ENCODE measurements at regions not wholly inside any gene's neighbourhood (a gene's known extent, or its start where the extent isn't known, plus 50 kb on each side); places are given as distances from the start of the nearest gene placed in this dataset.

- H3K4me1 Mint-ChIP-seq: peaks cover 21% of the 10 kb centered on the region
- peak overlapping the region in 1 of 3 experiments; percentile 7 for H3K27ac Mint-ChIP-seq
- H3K36me3 Mint-ChIP-seq (ENCODE audit: low read depth): no peaks in the 10 kb centered on the region
- peak overlapping the region in 1 of 3 experiments; percentile 12 for H3K4me3 Mint-ChIP-seq
- H3K9me3 Mint-ChIP-seq: no peaks in the 10 kb centered on the region
- no peak for TF ChIP-seq CTCF (IDR thresholded peaks at IDR 0.05; ENCODE audit: unreplicated experiment in 3 of 3)
- H3K27me3 Mint-ChIP-seq (ENCODE audit: low read depth): peaks cover 6% of the 10 kb centered on the region
These were observed 455.9 kb downstream of the OMA1 start for GRCh38 chr1:58090640-58091039.

- peak overlapping the region in 2 of 3 experiments; percentile 7 to 14 for H3K27ac Mint-ChIP-seq
- TF ChIP-seq CTCF (IDR thresholded peaks at IDR 0.05; ENCODE audit: unreplicated experiment in 3 of 3): peak in 1 of 3 experiments; percentile 13
- H3K9me3 Mint-ChIP-seq: no peaks in the 10 kb centered on the region
- H3K27me3 Mint-ChIP-seq (ENCODE audit: low read depth): peaks cover 6% of the 10 kb centered on the region
- H3K4me3 Mint-ChIP-seq: no peak overlapping the region
- no peaks in the 10 kb centered on the region for H3K36me3 Mint-ChIP-seq (ENCODE audit: low read depth)
- peaks cover 21% of the 10 kb centered on the region for H3K4me1 Mint-ChIP-seq
These were observed 456.5 kb downstream of the OMA1 start for GRCh38 chr1:58089898-58090534.

GRCh38 chr1:58084266-58084665 is 462.3 kb downstream of the OMA1 start:
- Mint-ChIP-seq H3K27ac (no peak overlapping the region), H3K36me3 (ENCODE audit: low read depth) (no peaks in the 10 kb centered on the region), H3K27me3 (ENCODE audit: low read depth) (peaks cover 10% of the 10 kb centered on the region), H3K4me3 (no peak overlapping the region), H3K4me1 (peaks cover 1% of the 10 kb centered on the region), H3K9me3 (no peaks in the 10 kb centered on the region)
- no peak for TF ChIP-seq CTCF (IDR thresholded peaks at IDR 0.05; ENCODE audit: unreplicated experiment in 3 of 3)

GRCh38 chr1:58082596-58082995 is 463.9 kb downstream of the OMA1 start:
- H3K4me1 Mint-ChIP-seq: no peaks in the 10 kb centered on the region
- H3K27me3 Mint-ChIP-seq (ENCODE audit: low read depth): peaks cover 4% of the 10 kb centered on the region
- no peak for TF ChIP-seq CTCF (IDR thresholded peaks at IDR 0.05; ENCODE audit: unreplicated experiment in 3 of 3)
- no peak overlapping the region for H3K27ac Mint-ChIP-seq
- H3K36me3 Mint-ChIP-seq (ENCODE audit: low read depth): no peaks in the 10 kb centered on the region
- no peak overlapping the region for H3K4me3 Mint-ChIP-seq
- no peaks in the 10 kb centered on the region for H3K9me3 Mint-ChIP-seq

- Mint-ChIP-seq H3K4me1 (no peaks in the 10 kb centered on the region), H3K27me3 (ENCODE audit: low read depth) (peaks cover 4% of the 10 kb centered on the region), H3K4me3 (no peak overlapping the region), H3K27ac (no peak overlapping the region), H3K36me3 (ENCODE audit: low read depth) (no peaks in the 10 kb centered on the region), H3K9me3 (no peaks in the 10 kb centered on the region)
- TF ChIP-seq CTCF (IDR thresholded peaks at IDR 0.05; ENCODE audit: unreplicated experiment in 3 of 3): no peak
These were observed 470.3 kb downstream of the OMA1 start for GRCh38 chr1:58076258-58076657.

GRCh38 chr1:58075188-58075578 is 471.3 kb downstream of the OMA1 start:
- H3K9me3 Mint-ChIP-seq: no peaks in the 10 kb centered on the region
- no peak overlapping the region for H3K4me3 Mint-ChIP-seq
- TF ChIP-seq CTCF (IDR thresholded peaks at IDR 0.05; ENCODE audit: unreplicated experiment in 3 of 3): no peak
- no peaks in the 10 kb centered on the region for H3K4me1 Mint-ChIP-seq
- H3K27ac Mint-ChIP-seq: no peak overlapping the region
- peaks cover 4% of the 10 kb centered on the region for H3K27me3 Mint-ChIP-seq (ENCODE audit: low read depth)
- H3K36me3 Mint-ChIP-seq (ENCODE audit: low read depth): no peaks in the 10 kb centered on the region

Measured in nephron (organoid).